Body of pancreas (tissue), 4 donors: ENCODE measurements at regions not wholly inside any gene's neighbourhood (a gene's known extent, or its start where the extent isn't known, plus 50 kb on each side); places are given as distances from the start of the nearest gene placed in this dataset.

Source experiments
- ATAC-seq: fragments of 150-250 bp; one replicate; pipeline ENCODE4 v1.9.1; 2016
- DNase-seq, 4 donors: peaks; one replicate each; pipeline ENCODE4 v3.0.0-alpha.2; 2019
- H3K27ac ChIP-seq, 4 donors: fragments of 200-600 bp; sonication (generic); 1 replicate in 3 of 4; 2 replicates in 1 of 4; pipeline versions ENCODE4 v1.5.1 to v1.6.1; 2016 to 2019; ENCODE audit warnings: mild to moderate bottlenecking in 1 of 4, mixed read lengths in 1 of 4, moderate library complexity in 1 of 4
- H3K27me3 ChIP-seq, 2 donors: fragments of 200-600 bp; sonication (generic); one replicate each; pipeline ENCODE4 v1.6.0; 2016; ENCODE audit warnings: mild to moderate bottlenecking in 1 of 2
- H3K36me3 ChIP-seq, 2 donors: fragments of 200-600 bp; sonication (generic); replicated peaks in 1 of 2; 2 replicates each; pipeline ENCODE4 v1.5.1; 2016; ENCODE audit warnings: low read depth in 2 of 2; ENCODE audit not compliant: insufficient read depth in 1 of 2
- H3K4me1 ChIP-seq: fragments of 200-600 bp; sonication (generic); one replicate; pipeline ENCODE4 v1.6.0; 2016
- H3K4me3 ChIP-seq, 2 donors: fragments of 200-600 bp; sonication (generic); 1 replicate in 1 of 2; 2 replicates in 1 of 2; pipeline ENCODE4 v1.5.1; 2016 to 2019
- H3K9me3 ChIP-seq, 3 donors: fragments of 200-600 bp; sonication (generic); 1 replicate in 2 of 3; 2 replicates in 1 of 3; pipeline ENCODE4 v1.5.1; 2016
- CTCF ChIP-seq, 7 experiments: fragments of 450-650 bp in 4 of 7; fragments of 200-600 bp in 3 of 7; sonication (generic) in 3 of 7; IDR thresholded peaks; one replicate each; pipeline ENCODE4 v1.5.1; 2016 to 2019; ENCODE audit warnings: antibody characterized with exemption in 7 of 7
- POLR2A ChIP-seq, 3 donors: fragments of 450-650 bp; IDR thresholded peaks; one replicate each; pipeline ENCODE4 v1.6.1; 2016; ENCODE audit warnings: antibody characterized with exemption in 3 of 3, mild to moderate bottlenecking in 2 of 3
- WGBS, 2 donors: methylation state at CpG; one replicate each; pipeline ENCODE4 v1.1.5; 2017; 5-methylcytosine and 5-hydroxymethylcytosine counted together
- intact Hi-C: fragments of 100-400 bp; cut with DNase I; formaldehyde crosslinking; loops from one replicate; pipeline ENCODE4 v1.15.1; 2023

GRCh38 chr18:40612356-40612755 lies 1342.7 kb upstream of the PIK3C3 start:
- DNase-seq (no peak), ATAC-seq (no peak)
- intact Hi-C loops = no loop called here
- no peaks in the 10 kb centered on the region for H3K9me3 ChIP-seq
- H3K36me3 ChIP-seq = no peaks in the 10 kb centered on the region
- no peak for TF ChIP-seq CTCF (IDR thresholded peaks at IDR 0.05)
- no peak for TF ChIP-seq POLR2A (IDR thresholded peaks at IDR 0.05)
- no peak overlapping the region for H3K27ac ChIP-seq
- H3K4me1 ChIP-seq = no peaks in the 10 kb centered on the region
- WGBS, 2 donors = 57 to 60% methylated on average over 1 of the region's 1 CpG
- no peak overlapping the region for H3K4me3 ChIP-seq
- no peaks in the 10 kb centered on the region for H3K27me3 ChIP-seq

GRCh38 chr18:40608226-40608625 lies 1346.8 kb upstream of the PIK3C3 start:
- ATAC-seq = no peak
- TF ChIP-seq CTCF (IDR thresholded peaks at IDR 0.05) (no peak), POLR2A (IDR thresholded peaks at IDR 0.05) (no peak)
- no peaks in the 10 kb centered on the region for H3K27me3 ChIP-seq
- no peaks in the 10 kb centered on the region for H3K36me3 ChIP-seq
- H3K27ac ChIP-seq = no peak overlapping the region
- no peak for DNase-seq
- H3K9me3 ChIP-seq = no peaks in the 10 kb centered on the region
- H3K4me1 ChIP-seq = no peaks in the 10 kb centered on the region
- 37 to 41% methylated on average over 2 of the region's 2 CpGs for WGBS, 2 donors
- intact Hi-C loops = no loop called here
- no peak overlapping the region for H3K4me3 ChIP-seq

GRCh38 chr18:40607542-40608148 lies 1347.4 kb upstream of the PIK3C3 start:
- Histone ChIP-seq H3K27me3 (no peaks in the 10 kb centered on the region), H3K36me3 (no peaks in the 10 kb centered on the region), H3K4me3 (no peak overlapping the region), H3K27ac (no peak overlapping the region), H3K9me3 (no peaks in the 10 kb centered on the region), H3K4me1 (no peaks in the 10 kb centered on the region)
- intact Hi-C loops = no loop called here
- 27 to 45% methylated on average over 6 of the region's 6 CpGs for WGBS, 2 donors
- ATAC-seq (no peak), DNase-seq (no peak)
- no peak for TF ChIP-seq CTCF (IDR thresholded peaks at IDR 0.05)
- no peak for TF ChIP-seq POLR2A (IDR thresholded peaks at IDR 0.05)

GRCh38 chr18:40606996-40607395 lies 1348.0 kb upstream of the PIK3C3 start:
- 29 to 36% methylated on average over 1 of the region's 1 CpG for WGBS, 2 donors
- H3K9me3 ChIP-seq = no peaks in the 10 kb centered on the region
- no peaks in the 10 kb centered on the region for H3K4me1 ChIP-seq
- ATAC-seq (no peak), DNase-seq (no peak)
- no peaks in the 10 kb centered on the region for H3K36me3 ChIP-seq
- intact Hi-C loops = no loop called here
- no peak overlapping the region for H3K4me3 ChIP-seq
- TF ChIP-seq POLR2A (IDR thresholded peaks at IDR 0.05) (no peak), CTCF (IDR thresholded peaks at IDR 0.05) (no peak)
- H3K27me3 ChIP-seq = no peaks in the 10 kb centered on the region
- H3K27ac ChIP-seq = no peak overlapping the region

GRCh38 chr18:40583671-40584070 lies 1371.4 kb upstream of the PIK3C3 start:
- no peak for TF ChIP-seq CTCF (IDR thresholded peaks at IDR 0.05)
- TF ChIP-seq POLR2A (IDR thresholded peaks at IDR 0.05) = no peak
- H3K27ac ChIP-seq = no peak overlapping the region
- H3K4me1 ChIP-seq = no peaks in the 10 kb centered on the region
- no peak for DNase-seq
- H3K4me3 ChIP-seq = no peak overlapping the region
- intact Hi-C loops = no loop called here
- H3K36me3 ChIP-seq = no peaks in the 10 kb centered on the region
- no peak for ATAC-seq
- no peaks in the 10 kb centered on the region for H3K9me3 ChIP-seq
- WGBS, 2 donors = 85 to 93% methylated on average over 10 to 12 of the region's 12 CpGs
- H3K27me3 ChIP-seq = no peaks in the 10 kb centered on the region
